Naive thymus-derived CD4-positive, alpha-beta T cell (primary cell): ENCODE measurements at regions not wholly inside any gene's neighbourhood (a gene's known extent, or its start where the extent isn't known, plus 50 kb on each side); places are given as distances from the start of the nearest gene placed in this dataset.
"Not testable (repeated sequence)": the region's sequence is repeated elsewhere in the genome, so short reads cannot be mapped to it uniquely, and the experiment has no call there.

Experiments used
- ATAC-seq: fragments of 150-1000 bp; cut with Tn5 transposase; 2 replicates; pipeline ENCODE4 v1.10.0; 2021; ENCODE audit warnings: mild to moderate bottlenecking, moderate library complexity
- CTCF ChIA-PET: fragments of 350-600 bp; sonication (Branson Sonifier 250); formaldehyde crosslinking; loops from one replicate; lab custom pipeline; 2021; ENCODE audit warnings: antibody characterized with exemption; lab: Charles Lee
- POLR2A ChIA-PET: fragments of 350-600 bp; sonication (Branson Sonifier 250); formaldehyde crosslinking; loops from one replicate; lab custom pipeline; 2021; ENCODE audit warnings: antibody characterized with exemption, inconsistent platforms; lab: Charles Lee
- DNase-seq, 9 donors: peaks; one replicate each; pipeline versions ENCODE4 v3.0.0 to v3.0.0-alpha.2; 2020 to 2022; ENCODE audit warnings: mixed read lengths in 1 of 9
- H3K27ac ChIP-seq: one replicate; pipeline ENCODE4 v1.7.0; 2013; ENCODE audit warnings: mild to moderate bottlenecking, low read depth, low read length, moderate library complexity
- H3K27me3 ChIP-seq, 2 donors: one replicate each; pipeline ENCODE4 v1.7.0; 2013; ENCODE audit warnings: low read length in 2 of 2, mild to moderate bottlenecking in 2 of 2, moderate library complexity in 2 of 2; ENCODE audit not compliant: control insufficient read depth in 2 of 2, insufficient read depth in 2 of 2
- H3K36me3 ChIP-seq, 3 experiments: 1 replicate in 2 of 3; 2 replicates in 1 of 3; pipeline ENCODE4 v1.7.0; 2013; ENCODE audit warnings: low read length in 3 of 3, mild to moderate bottlenecking in 3 of 3, moderate library complexity in 1 of 3; ENCODE audit not compliant: insufficient read depth in 3 of 3, control insufficient read depth in 2 of 3
- H3K4me1 ChIP-seq, 2 donors: one replicate each; pipeline ENCODE4 v1.7.0; 2013; ENCODE audit warnings: low read length in 2 of 2, mild to moderate bottlenecking in 2 of 2, moderate library complexity in 1 of 2; ENCODE audit not compliant: control insufficient read depth in 2 of 2, insufficient read depth in 2 of 2
- H3K4me3 ChIP-seq: 2 replicates; pipeline ENCODE4 v1.7.0; 2013; ENCODE audit warnings: mild to moderate bottlenecking, low read length
- H3K9me3 ChIP-seq, 3 experiments: 1 replicate in 2 of 3; 2 replicates in 1 of 3; pipeline ENCODE4 v1.7.0; 2013; ENCODE audit warnings: low read length in 3 of 3; ENCODE audit not compliant: control insufficient read depth in 2 of 3
- H3K27ac Mint-ChIP-seq, 9 donors: one replicate each; pipeline ENCODE4 v1.8.0; 2020 to 2022; ENCODE audit warnings: mixed read lengths in 9 of 9, mild to moderate bottlenecking in 8 of 9, moderate library complexity in 5 of 9, inconsistent platforms in 2 of 9
- H3K27me3 Mint-ChIP-seq, 5 donors: one replicate each; pipeline ENCODE4 v1.8.0; 2021 to 2022; ENCODE audit warnings: mixed read lengths in 5 of 5, mild to moderate bottlenecking in 1 of 5
- H3K36me3 Mint-ChIP-seq, 5 donors: one replicate each; pipeline ENCODE4 v1.8.0; 2020 to 2022; ENCODE audit warnings: mixed read lengths in 5 of 5, mild to moderate bottlenecking in 3 of 5, inconsistent platforms in 1 of 5
- H3K4me1 Mint-ChIP-seq, 7 donors: one replicate each; pipeline ENCODE4 v1.8.0; 2020 to 2022; ENCODE audit warnings: mixed read lengths in 7 of 7, mild to moderate bottlenecking in 3 of 7, inconsistent platforms in 1 of 7
- H3K4me3 Mint-ChIP-seq, 10 donors: one replicate each; pipeline ENCODE4 v1.8.0; 2020 to 2022; ENCODE audit warnings: mild to moderate bottlenecking in 10 of 10, mixed read lengths in 10 of 10, moderate library complexity in 6 of 10, inconsistent platforms in 2 of 10
- H3K9me3 Mint-ChIP-seq, 11 donors: one replicate each; pipeline ENCODE4 v1.8.0; 2020 to 2022; ENCODE audit warnings: mixed read lengths in 11 of 11, mild to moderate bottlenecking in 4 of 11, inconsistent platforms in 1 of 11, moderate library complexity in 1 of 11
- intact Hi-C, 2 donors: fragments of 100-400 bp; cut with micrococcal nuclease; formaldehyde crosslinking; loops; one replicate each; pipeline ENCODE4 v1.15.1; 2023

GRCh38 chrY:7720974-7721373, 809.4 kb upstream of the AMELY start:
- Histone ChIP-seq H3K9me3 (no peaks in the 10 kb centered on the region), H3K27ac (no peak overlapping the region), H3K4me3 (no peak overlapping the region), H3K27me3 (no peaks in the 10 kb centered on the region), H3K4me1 (no peaks in the 10 kb centered on the region), H3K36me3 (no peaks in the 10 kb centered on the region)
- intact Hi-C loops = no loop called here
- Mint-ChIP-seq H3K27ac (no peak overlapping the region), H3K27me3 (peaks cover 0 to 8% (median 0%) of the 10 kb centered on the region in 5 donors), H3K36me3 (no peaks in the 10 kb centered on the region), H3K4me3 (no peak overlapping the region), H3K9me3 (no peaks in the 10 kb centered on the region), H3K4me1 (no peaks in the 10 kb centered on the region)
- ChIA-PET CTCF (no interaction called here), POLR2A (no interaction called here)
- ATAC-seq (no peak), DNase-seq (no peak)

GRCh38 chrY:7719271-7719670, 807.7 kb upstream of the AMELY start:
- no peaks in the 10 kb centered on the region for H3K9me3 ChIP-seq
- no peaks in the 10 kb centered on the region for H3K27me3 ChIP-seq
- H3K4me3 ChIP-seq = no peak overlapping the region
- ATAC-seq (no peak), DNase-seq (no peak)
- no peaks in the 10 kb centered on the region for H3K4me1 ChIP-seq
- H3K4me3 Mint-ChIP-seq = no peak overlapping the region
- no peak overlapping the region for H3K27ac ChIP-seq
- H3K36me3 Mint-ChIP-seq = no peaks in the 10 kb centered on the region
- H3K36me3 ChIP-seq = no peaks in the 10 kb centered on the region
- intact Hi-C loops = no loop called here
- H3K27me3 Mint-ChIP-seq = peaks cover 0 to 8% (median 0%) of the 10 kb centered on the region in 5 donors
- no peaks in the 10 kb centered on the region for H3K9me3 Mint-ChIP-seq
- H3K4me1 Mint-ChIP-seq = no peaks in the 10 kb centered on the region
- no peak overlapping the region for H3K27ac Mint-ChIP-seq
- POLR2A ChIA-PET = no interaction called here
- CTCF ChIA-PET = no interaction called here

GRCh38 chrY:7718626-7719025, 807.1 kb upstream of the AMELY start:
- H3K4me1 Mint-ChIP-seq = no peaks in the 10 kb centered on the region
- Histone ChIP-seq H3K27ac (no peak overlapping the region), H3K27me3 (no peaks in the 10 kb centered on the region), H3K4me3 (no peak overlapping the region), H3K36me3 (no peaks in the 10 kb centered on the region), H3K9me3 (no peaks in the 10 kb centered on the region), H3K4me1 (no peaks in the 10 kb centered on the region)
- DNase-seq (no peak), ATAC-seq (no peak)
- H3K27ac Mint-ChIP-seq = no peak overlapping the region
- no peaks in the 10 kb centered on the region for H3K9me3 Mint-ChIP-seq
- H3K27me3 Mint-ChIP-seq = peaks cover 0 to 7% (median 0%) of the 10 kb centered on the region in 5 donors
- ChIA-PET CTCF (no interaction called here), POLR2A (no interaction called here)
- intact Hi-C loops = no loop called here
- no peak overlapping the region for H3K4me3 Mint-ChIP-seq
- no peaks in the 10 kb centered on the region for H3K36me3 Mint-ChIP-seq

- Mint-ChIP-seq H3K27me3 (peaks cover 0 to 4% (median 0%) of the 10 kb centered on the region in 5 donors), H3K27ac (no peak overlapping the region), H3K4me1 (no peaks in the 10 kb centered on the region), H3K9me3 (no peaks in the 10 kb centered on the region), H3K4me3 (no peak overlapping the region), H3K36me3 (no peaks in the 10 kb centered on the region)
- intact Hi-C loops = no loop called here
- H3K36me3 ChIP-seq = no peaks in the 10 kb centered on the region
- POLR2A ChIA-PET = no interaction called here
- H3K27ac ChIP-seq = no peak overlapping the region
- CTCF ChIA-PET = no interaction called here
- ATAC-seq (no peak), DNase-seq (no peak)
- no peaks in the 10 kb centered on the region for H3K4me1 ChIP-seq
- no peaks in the 10 kb centered on the region for H3K27me3 ChIP-seq
- H3K4me3 ChIP-seq = no peak overlapping the region
- no peaks in the 10 kb centered on the region for H3K9me3 ChIP-seq
Measured at GRCh38 chrY:7718126-7718525, 806.6 kb upstream of the AMELY start.

GRCh38 chrY:7714426-7714825, 802.9 kb upstream of the AMELY start:
- POLR2A ChIA-PET = no interaction called here

GRCh38 chrY:7713738-7714137, 802.2 kb upstream of the AMELY start:
- H3K4me1 Mint-ChIP-seq, H3K27ac Mint-ChIP-seq, POLR2A ChIA-PET: not testable (repeated sequence)

More at GRCh38 chrY:7714426-7714825, 802.9 kb upstream of the AMELY start:
- H3K27me3 ChIP-seq = no peaks in the 10 kb centered on the region
- no peak overlapping the region for H3K27ac ChIP-seq
- CTCF ChIA-PET = no interaction called here
- Mint-ChIP-seq H3K4me1 (no peaks in the 10 kb centered on the region), H3K36me3 (no peaks in the 10 kb centered on the region), H3K27me3 (peaks cover 0 to 9% (median 0%) of the 10 kb centered on the region in 5 donors), H3K4me3 (no peak overlapping the region), H3K9me3 (peaks cover 0 to 5% (median 0%) of the 10 kb centered on the region in 11 donors), H3K27ac (no peak overlapping the region)
- H3K9me3 ChIP-seq = no peaks in the 10 kb centered on the region
- ATAC-seq (no peak), DNase-seq (no peak)
- H3K4me1 ChIP-seq = no peaks in the 10 kb centered on the region
- no peaks in the 10 kb centered on the region for H3K36me3 ChIP-seq
- no peak overlapping the region for H3K4me3 ChIP-seq
- intact Hi-C loops = no loop called here

GRCh38 chrY:7712289-7712688, 800.7 kb upstream of the AMELY start:
- CTCF ChIA-PET = no interaction called here
- intact Hi-C loops = no loop called here
- Histone ChIP-seq H3K36me3 (no peaks in the 10 kb centered on the region), H3K4me3 (no peak overlapping the region), H3K27me3 (no peaks in the 10 kb centered on the region), H3K9me3 (no peaks in the 10 kb centered on the region), H3K27ac (no peak overlapping the region), H3K4me1 (no peaks in the 10 kb centered on the region)
- Mint-ChIP-seq H3K27me3 (peaks cover 0 to 10% (median 6%) of the 10 kb centered on the region in 5 donors), H3K36me3 (no peaks in the 10 kb centered on the region), H3K27ac (no peak overlapping the region), H3K4me3 (no peak overlapping the region), H3K4me1 (no peaks in the 10 kb centered on the region), H3K9me3 (peaks cover 0 to 5% (median 0%) of the 10 kb centered on the region in 11 donors)
- DNase-seq = no peak
- no peak for ATAC-seq
- POLR2A ChIA-PET = no interaction called here

More at GRCh38 chrY:7713738-7714137, 802.2 kb upstream of the AMELY start:
- H3K36me3 ChIP-seq, H3K9me3 Mint-ChIP-seq, H3K27ac ChIP-seq, H3K27me3 ChIP-seq, intact Hi-C loops, CTCF ChIA-PET, H3K4me3 ChIP-seq, ATAC-seq, DNase-seq, H3K9me3 ChIP-seq, H3K4me3 Mint-ChIP-seq, H3K4me1 ChIP-seq, H3K36me3 Mint-ChIP-seq: not testable (repeated sequence)
- peaks cover 0 to 10% (median 0%) of the 10 kb centered on the region in 5 donors for H3K27me3 Mint-ChIP-seq
